GM12878 (cell line): ENCODE measurements at regions not wholly inside any gene's neighbourhood (a gene's known extent, or its start where the extent isn't known, plus 50 kb on each side); places are given as distances from the start of the nearest gene placed in this dataset.

ENCODE experiments used
- ATAC-seq: fragments of 200-7000 bp; cut with Tn5 transposase; 3 replicates; pipeline ENCODE4 v1.9.1; 2020; ENCODE audit warnings: mild to moderate bottlenecking, moderate library complexity
- BruUV-seq: library from RNA; stranded (reverse); fragments of 400-500 nt; replicated peaks from 2 replicates; lab custom pipeline; 2021; lab: Mats Ljungman, UMichigan
- CTCF ChIA-PET: fragments of 300-600 bp; sonication (Branson Sonifier 250); formaldehyde crosslinking; extraction: SDS; loops from one replicate; lab custom pipeline; 2021; ENCODE audit warnings: inconsistent platforms; lab: Yijun Ruan, JAX
- POLR2A ChIA-PET: fragments of 350-600 bp; formaldehyde crosslinking; extraction: SDS; loops from one replicate; lab custom pipeline; 2021; ENCODE audit warnings: inconsistent platforms; lab: Charles Lee
- RAD21 ChIA-PET: fragments of 300-600 bp; sonication (Branson Sonifier 250); formaldehyde crosslinking; loops from one replicate; lab custom pipeline; 2023; ENCODE audit warnings: antibody characterized with exemption; ENCODE audit not compliant: unreplicated experiment; lab: Charles Lee
- SMC1A ChIA-PET: fragments of 300-600 bp; sonication (Branson Sonifier 250); formaldehyde crosslinking; loops from one replicate; lab custom pipeline; 2023; ENCODE audit not compliant: unreplicated experiment, uncharacterized antibody; lab: Charles Lee
- DNase-seq: peaks from one replicate; pipeline ENCODE4 v3.0.0-alpha.2; 2011; ENCODE audit warnings: low read depth, low spot score
- FAIRE-seq: peaks from 3 replicates; lab custom pipeline; 2011; peaks lifted over from hg19 to GRCh38; lab: Jason Lieb, UNC
- H2AFZ ChIP-seq: 2 replicates; pipeline ENCODE4 v1.6.0; 2011; ENCODE audit warnings: low read depth, low read length, control low read depth; ENCODE audit not compliant: control insufficient read depth
- H3K27ac ChIP-seq: 2 replicates; pipeline ENCODE4 v1.5.1; 2011; ENCODE audit warnings: control low read depth; ENCODE audit not compliant: control insufficient read depth, insufficient read depth
- H3K27me3 ChIP-seq, 2 experiments: replicated peaks in 1 of 2; 2 replicates each; pipeline versions ENCODE4 v1.6.0 to v1.6.1; 2011; ENCODE audit warnings: low read length in 1 of 2; ENCODE audit not compliant: control insufficient read depth in 2 of 2, insufficient read depth in 2 of 2
- H3K36me3 ChIP-seq, 2 experiments: 2 replicates each; pipeline ENCODE4 v1.5.1; 2011; ENCODE audit warnings: low read length in 1 of 2; ENCODE audit not compliant: control insufficient read depth in 2 of 2, insufficient read depth in 2 of 2
- H3K4me1 ChIP-seq: 2 replicates; pipeline ENCODE4 v1.6.1; 2011; ENCODE audit warnings: mild to moderate bottlenecking, low read length, moderate library complexity, mixed read lengths; ENCODE audit not compliant: control insufficient read depth, insufficient read depth
- H3K4me2 ChIP-seq: 2 replicates; pipeline ENCODE4 v1.6.0; 2011; ENCODE audit warnings: control low read depth; ENCODE audit not compliant: control insufficient read depth, insufficient read depth
- H3K4me3 ChIP-seq: fragments of 200-600 bp; sonication (generic); 2 replicates; pipeline ENCODE4 v1.5.1; 2016
- H3K79me2 ChIP-seq: 2 replicates; pipeline ENCODE4 v1.6.0; 2011; ENCODE audit warnings: low read length; ENCODE audit not compliant: control insufficient read depth, insufficient read depth
- H3K9ac ChIP-seq: 2 replicates; pipeline ENCODE4 v1.8.0; 2011; ENCODE audit warnings: low read length, control low read depth, mixed read lengths; ENCODE audit not compliant: control insufficient read depth, insufficient read depth
- H3K9me3 ChIP-seq: replicated peaks from 3 replicates; pipeline ENCODE4 v1.5.1; 2011; ENCODE audit warnings: mild to moderate bottlenecking, low read length; ENCODE audit not compliant: control insufficient read depth, insufficient read depth
- H4K20me1 ChIP-seq: 2 replicates; pipeline ENCODE4 v1.6.0; 2011; ENCODE audit not compliant: control insufficient read depth, insufficient read depth
- CBX5 ChIP-seq: sonication (generic); IDR thresholded peaks from 2 replicates; pipeline ENCODE4 v1.6.1; 2016; ENCODE audit warnings: low read depth, moderate library complexity, mild to moderate bottlenecking, inconsistent platforms
- CHD4 ChIP-seq: fragments of 200-600 bp; sonication (generic); IDR thresholded peaks from 2 replicates; pipeline ENCODE4 v1.6.1; 2016; ENCODE audit warnings: mild to moderate bottlenecking
- DPF2 ChIP-seq: fragments of 450-650 bp; IDR thresholded peaks from 2 replicates; pipeline ENCODE4 v1.6.1; 2017; ENCODE audit warnings: mild to moderate bottlenecking
- FOXK2 ChIP-seq: fragments of 450-650 bp; IDR thresholded peaks from 2 replicates; pipeline ENCODE4 v1.6.1; 2017; ENCODE audit warnings: mild to moderate bottlenecking, moderate library complexity
- FOXM1 ChIP-seq: IDR thresholded peaks from 2 replicates; pipeline ENCODE4 v1.6.1; 2012; ENCODE audit warnings: low read depth, mild to moderate bottlenecking, inconsistent platforms, low read length, moderate library complexity
- HDAC2 ChIP-seq: fragments of 200-600 bp; sonication (generic); IDR thresholded peaks from 2 replicates; pipeline ENCODE4 v1.6.1; 2017
- MEF2B ChIP-seq: fragments of 450-650 bp; IDR thresholded peaks from 2 replicates; pipeline ENCODE4 v1.6.1; 2018; ENCODE audit warnings: mild to moderate bottlenecking, moderate library complexity; ENCODE audit not compliant: partially characterized antibody, poor library complexity, severe bottlenecking
- NFYA ChIP-seq: IDR thresholded peaks from 2 replicates; pipeline ENCODE4 v1.6.1; 2011; ENCODE audit warnings: low read depth, mild to moderate bottlenecking, low read length, improper control_type of control experiment, borderline replicate concordance
- NR2F1 ChIP-seq: fragments of 450-650 bp; conservative IDR thresholded peaks from 2 replicates; pipeline ENCODE4 v1.6.1; 2017; ENCODE audit warnings: mild to moderate bottlenecking
- POU2F2 ChIP-seq: IDR thresholded peaks from 3 replicates; pipeline ENCODE4 v1.6.1; 2011; ENCODE audit warnings: low read depth, mild to moderate bottlenecking, low read length, borderline replicate concordance
- RCOR1 ChIP-seq: conservative IDR thresholded peaks from 2 replicates; pipeline ENCODE4 v1.6.1; 2012; ENCODE audit warnings: low read depth, low read length, improper control_type of control experiment
- SIX5 ChIP-seq: IDR thresholded peaks from 2 replicates; pipeline ENCODE4 v1.6.1; 2011; ENCODE audit warnings: mild to moderate bottlenecking, low read depth, low read length, moderate library complexity; ENCODE audit not compliant: severe bottlenecking
- SRF ChIP-seq, 2 experiments: IDR thresholded peaks; 2 replicates each; pipeline ENCODE4 v1.6.1; 2011; ENCODE audit warnings: low read depth in 2 of 2, low read length in 2 of 2, mild to moderate bottlenecking in 1 of 2, moderate library complexity in 1 of 2
- STAT3 ChIP-seq: IDR thresholded peaks from 2 replicates; pipeline ENCODE4 v1.6.1; 2011; ENCODE audit warnings: low read depth, low read length, improper control_type of control experiment
- WGBS: methylation state at CpG from one replicate; pipeline ENCODE4 v1.1.6; 2016; ENCODE audit warnings: low lambda C conversion rate; ENCODE audit not compliant: insufficient replicate concordance, insufficient coverage; ENCODE audit errors: missing lambda C conversion rate; 5-methylcytosine and 5-hydroxymethylcytosine counted together
- in situ Hi-C: fragments of 300-500 bp; cut with MboI; formaldehyde crosslinking; loops from 9 replicates; pipeline ENCODE4 v1.14.3; 2018; ENCODE audit warnings: mixed read lengths
- intact Hi-C: fragments of 100-400 bp; cut with micrococcal nuclease; formaldehyde crosslinking; loops from one replicate; pipeline ENCODE4 v1.14.2; 2022; ENCODE audit not compliant: unreplicated experiment

GRCh38 chr16:22677024-22677830 is 136.7 kb upstream of the HS3ST2 start:
- no peak overlapping the region for H3K4me2 ChIP-seq
- no peaks in the 10 kb centered on the region for H4K20me1 ChIP-seq
- WGBS = 53% methylated on average over 8 of the region's 8 CpGs
- no peaks in the 10 kb centered on the region; a peak in 1 of 4 replicates for H3K27me3 ChIP-seq
- FAIRE-seq = no peak
- no peak overlapping the region for H3K27ac ChIP-seq
- no peaks in the 10 kb centered on the region for H3K4me1 ChIP-seq
- ChIA-PET POLR2A (no interaction called here), SMC1A (interaction anchor here (1.3 to 1.9 kb wide), 2 partner anchors 7 to 18 kb away, joined by 4 read pairs; no protein-coding TSS in a partner anchor), RAD21 (no interaction called here), CTCF (interaction anchor here (1.2 kb wide), 1 partner anchor 1521 kb away, joined by 3 read pairs; no protein-coding TSS in a partner anchor)
- intact Hi-C loops = no loop called here
- no peak overlapping the region for H3K4me3 ChIP-seq
- H3K79me2 ChIP-seq = no peaks in the 10 kb centered on the region
- ATAC-seq = no peak
- H2AFZ ChIP-seq = no peak overlapping the region
- in situ Hi-C loops = loop anchor here (10.0 kb wide), 1 partner anchor 352 kb away; no protein-coding TSS in a partner anchor
- H3K36me3 ChIP-seq = no peaks in the 10 kb centered on the region
- H3K9ac ChIP-seq = no peak overlapping the region
- no TSS peak for BruUV-seq
- DNase-seq = no peak
- no peak for TF ChIP-seq HDAC2
- TF ChIP-seq NR2F1 = no peak
- no peak for TF ChIP-seq STAT3
- no peak for TF ChIP-seq FOXM1
- TF ChIP-seq SRF (IDR thresholded peaks at IDR 0.05; ENCODE audit: low read depth in 2 of 2, low read length in 2 of 2) = no peak
- TF ChIP-seq RCOR1 = no peak
- TF ChIP-seq POU2F2 = no peak
- no peak for TF ChIP-seq MEF2B
- TF ChIP-seq SIX5 = no peak
- TF ChIP-seq NFYA = no peak
- TF ChIP-seq FOXK2 = no peak
- TF ChIP-seq CHD4 = no peak
- TF ChIP-seq DPF2 = no peak
- no peak for TF ChIP-seq CBX5
- H3K9me3 ChIP-seq = no peaks in the 10 kb centered on the region
